ENCODE measurements at regions not wholly inside any gene's neighbourhood (a gene's known extent, or its start where the extent isn't known, plus 50 kb on each side); places are given as distances from the start of the nearest gene placed in this dataset.

DNA sequence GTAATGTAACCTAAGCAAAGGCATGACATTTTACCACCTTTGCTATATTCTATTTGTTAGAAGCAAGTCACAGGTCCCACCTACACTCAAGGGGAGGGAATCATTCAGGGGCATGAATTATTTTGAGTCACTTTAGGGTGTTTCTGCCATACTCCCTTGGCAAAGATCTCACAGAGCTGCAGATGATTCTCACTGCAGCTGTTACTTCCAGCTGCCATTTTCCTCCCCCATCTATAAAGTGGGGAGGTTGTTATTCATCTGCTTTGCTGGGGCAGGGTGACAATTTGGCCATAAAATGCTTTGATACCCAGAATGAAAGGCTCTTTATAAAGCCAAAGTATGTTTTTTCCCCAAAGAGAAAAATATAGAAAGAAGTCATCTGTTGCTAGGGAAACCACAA is 136.5 kb upstream of the SMIM31 start:
- TF ChIP-seq, protein P1, sequence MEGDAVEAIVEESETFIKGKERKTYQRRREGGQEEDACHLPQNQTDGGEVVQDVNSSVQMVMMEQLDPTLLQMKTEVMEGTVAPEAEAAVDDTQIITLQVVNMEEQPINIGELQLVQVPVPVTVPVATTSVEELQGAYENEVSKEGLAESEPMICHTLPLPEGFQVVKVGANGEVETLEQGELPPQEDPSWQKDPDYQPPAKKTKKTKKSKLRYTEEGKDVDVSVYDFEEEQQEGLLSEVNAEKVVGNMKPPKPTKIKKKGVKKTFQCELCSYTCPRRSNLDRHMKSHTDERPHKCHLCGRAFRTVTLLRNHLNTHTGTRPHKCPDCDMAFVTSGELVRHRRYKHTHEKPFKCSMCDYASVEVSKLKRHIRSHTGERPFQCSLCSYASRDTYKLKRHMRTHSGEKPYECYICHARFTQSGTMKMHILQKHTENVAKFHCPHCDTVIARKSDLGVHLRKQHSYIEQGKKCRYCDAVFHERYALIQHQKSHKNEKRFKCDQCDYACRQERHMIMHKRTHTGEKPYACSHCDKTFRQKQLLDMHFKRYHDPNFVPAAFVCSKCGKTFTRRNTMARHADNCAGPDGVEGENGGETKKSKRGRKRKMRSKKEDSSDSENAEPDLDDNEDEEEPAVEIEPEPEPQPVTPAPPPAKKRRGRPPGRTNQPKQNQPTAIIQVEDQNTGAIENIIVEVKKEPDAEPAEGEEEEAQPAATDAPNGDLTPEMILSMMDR (IDR thresholded peaks at IDR 0.05; ENCODE audit: borderline replicate concordance, insufficient read depth, low read depth, low read length), result no peak
- no peak overlapping the region for H3K4me3 ChIP-seq (ENCODE audit: low read depth, low read length)

GRCh38 chr4:164617911-164618310 is 136.0 kb upstream of the SMIM31 start:
- no peak overlapping the region for H3K4me3 ChIP-seq (ENCODE audit: low read depth, low read length)
- TF ChIP-seq, protein P1 (IDR thresholded peaks at IDR 0.05; ENCODE audit: borderline replicate concordance, insufficient read depth, low read depth, low read length), result no peak

GRCh38 chr4:164621886-164622521 is 131.9 kb upstream of the SMIM31 start:
- H3K4me3 ChIP-seq (ENCODE audit: low read depth, low read length), result no peak overlapping the region
- TF ChIP-seq, protein P1 (IDR thresholded peaks at IDR 0.05; ENCODE audit: borderline replicate concordance, insufficient read depth, low read depth, low read length), result no peak

- TF ChIP-seq, protein P1 (IDR thresholded peaks at IDR 0.05; ENCODE audit: borderline replicate concordance, insufficient read depth, low read depth, low read length), result no peak
- no peak overlapping the region for H3K4me3 ChIP-seq (ENCODE audit: low read depth, low read length)
Observed at GRCh38 chr4:164623099-164623498, 130.8 kb upstream of the SMIM31 start.

GRCh38 chr4:164639001-164639400 is 114.9 kb upstream of the SMIM31 start:
- no peak overlapping the region for H3K4me3 ChIP-seq (ENCODE audit: low read depth, low read length)
- TF ChIP-seq, protein P1 (IDR thresholded peaks at IDR 0.05; ENCODE audit: borderline replicate concordance, insufficient read depth, low read depth, low read length), result no peak

DNA sequence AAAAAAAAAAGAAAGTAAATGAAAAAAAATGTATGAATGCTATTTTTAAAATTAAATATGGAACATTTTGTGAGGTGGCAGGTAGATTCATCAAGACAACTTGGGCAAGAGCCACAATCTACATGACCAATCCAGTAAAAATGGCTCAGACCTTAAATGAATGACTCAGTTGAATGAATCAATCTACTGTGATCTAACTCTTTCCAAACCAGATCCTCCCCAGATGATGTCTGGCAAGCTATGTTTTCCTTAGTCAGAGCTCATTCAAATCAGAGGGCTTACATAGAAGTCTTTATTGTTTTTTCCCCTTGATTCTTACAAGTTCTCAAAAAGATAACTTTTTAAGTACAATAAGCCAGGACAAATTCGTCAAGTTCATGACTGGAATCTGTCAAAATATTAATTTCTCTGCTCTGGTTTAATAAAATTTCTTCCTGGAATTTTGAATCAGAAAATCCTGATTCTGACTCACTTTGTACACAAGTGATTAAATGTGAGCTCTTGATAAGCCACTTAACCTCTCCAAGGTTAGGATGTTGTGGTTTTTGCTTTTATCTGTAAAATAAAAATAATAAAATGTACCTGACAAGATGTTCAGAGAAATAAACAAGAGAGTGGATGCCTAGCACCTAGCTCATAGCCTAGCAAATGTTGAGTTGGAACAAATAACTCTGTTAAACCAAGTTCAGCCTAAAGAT is 105.6 kb upstream of the SMIM31 start:
- no peak overlapping the region for H3K4me3 ChIP-seq (ENCODE audit: low read depth, low read length)
- TF ChIP-seq, protein P1 (IDR thresholded peaks at IDR 0.05; ENCODE audit: borderline replicate concordance, insufficient read depth, low read depth, low read length), result no peak

DNA sequence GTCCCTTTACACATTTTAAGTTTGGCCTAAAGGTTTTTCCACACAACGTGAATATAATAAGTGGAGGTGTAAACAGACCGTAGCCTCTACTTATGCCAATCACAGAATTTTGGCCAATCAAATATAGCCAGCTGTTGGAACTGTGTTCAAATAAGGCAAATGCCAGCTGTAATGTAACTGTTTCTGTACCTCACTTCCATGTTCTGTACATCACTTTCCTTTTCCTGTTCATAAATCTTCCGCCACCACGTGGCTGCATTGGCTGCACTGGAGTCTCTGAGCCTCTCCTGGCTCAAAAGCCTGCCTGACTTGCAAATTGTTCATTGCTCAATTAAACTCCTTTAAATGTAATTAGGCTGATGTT is 105.1 kb upstream of the SMIM31 start:
- no peak overlapping the region for H3K4me3 ChIP-seq (ENCODE audit: low read depth, low read length)
- TF ChIP-seq, protein P1 (IDR thresholded peaks at IDR 0.05; ENCODE audit: borderline replicate concordance, insufficient read depth, low read depth, low read length), result no peak
